Jurkat, Clone E6-1 (cell line): ENCODE measurements at regions not wholly inside any gene's neighbourhood (a gene's known extent, or its start where the extent isn't known, plus 50 kb on each side); places are given as distances from the start of the nearest gene placed in this dataset.
"Not testable (repeated sequence)": the region's sequence is repeated elsewhere in the genome, so short reads cannot be mapped to it uniquely, and the experiment has no call there.

ENCODE experiments used
- DNase-seq: peaks from one replicate; pipeline ENCODE4 v3.0.0-alpha.2; 2011; ENCODE audit warnings: low read depth, low spot score
- H3K4me3 ChIP-seq: 2 replicates; pipeline ENCODE4 v1.5.1; 2011; ENCODE audit warnings: mild to moderate bottlenecking, low read length, control low read depth, moderate library complexity

DNA sequence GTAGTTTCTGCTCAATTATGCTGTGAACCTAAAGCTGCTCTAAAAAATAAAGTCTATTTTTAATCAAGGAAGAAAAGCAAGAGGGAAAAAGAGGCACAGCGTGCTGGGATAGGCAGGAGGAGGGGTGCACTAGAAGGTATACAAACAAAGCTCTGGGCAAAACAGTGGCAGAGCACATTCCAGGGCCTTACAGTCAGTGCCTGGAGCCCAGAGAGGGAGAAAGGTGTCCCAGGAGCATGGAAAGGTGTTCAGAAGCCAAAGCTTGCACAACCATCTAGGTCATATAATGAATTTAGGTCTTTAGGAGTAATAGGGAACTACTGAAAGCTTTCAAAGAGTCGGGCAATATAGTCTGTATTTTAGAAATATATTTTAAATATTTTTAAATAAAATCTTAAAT is 163.6 kb upstream of the PALMD start:
- DNase-seq = no peak
- H3K4me3 ChIP-seq = no peak overlapping the region

DNA sequence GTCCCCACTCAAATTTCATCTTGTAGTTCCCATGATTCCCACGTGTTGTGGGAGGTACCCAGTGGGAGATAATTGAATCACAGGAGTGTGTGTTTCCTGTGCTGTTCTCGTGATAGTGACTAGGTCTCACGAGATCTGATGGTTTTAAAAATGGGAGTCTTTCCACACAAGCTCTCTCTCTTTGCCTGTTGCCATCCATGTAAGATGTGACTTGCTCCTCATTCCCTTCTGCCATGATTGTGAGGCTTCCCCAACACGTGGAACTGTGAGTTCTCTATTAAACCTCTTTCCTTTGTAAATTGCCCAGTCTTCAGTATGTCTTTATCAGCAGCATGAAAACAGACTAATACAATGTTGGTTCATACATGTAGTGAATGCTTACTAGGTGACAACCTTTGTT is 163.2 kb upstream of the PALMD start:
- no peak overlapping the region for H3K4me3 ChIP-seq

DNA sequence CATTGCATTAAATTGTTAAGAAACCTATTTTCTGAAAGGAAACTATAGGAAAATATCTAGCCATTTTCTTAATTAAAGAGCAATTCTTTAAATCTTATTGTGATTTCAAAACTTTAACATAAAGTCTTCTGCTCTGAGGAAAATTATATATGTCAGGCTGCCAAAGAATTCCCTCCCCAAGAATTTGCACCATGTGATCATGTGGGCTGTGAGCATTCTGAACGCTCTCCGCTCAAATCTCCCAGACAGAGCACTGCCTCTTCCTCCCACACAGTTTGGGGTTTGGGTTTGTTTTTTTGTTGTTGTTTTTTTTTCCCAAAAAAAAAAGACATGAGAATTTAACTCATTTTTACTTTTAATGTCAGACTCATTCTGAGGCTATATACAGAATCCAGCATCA is 155.9 kb upstream of the PALMD start:
- DNase-seq = no peak
- no peak overlapping the region for H3K4me3 ChIP-seq

More for the DNA sequence above, 163.2 kb upstream of the PALMD start:
- DNase-seq = no peak

DNA sequence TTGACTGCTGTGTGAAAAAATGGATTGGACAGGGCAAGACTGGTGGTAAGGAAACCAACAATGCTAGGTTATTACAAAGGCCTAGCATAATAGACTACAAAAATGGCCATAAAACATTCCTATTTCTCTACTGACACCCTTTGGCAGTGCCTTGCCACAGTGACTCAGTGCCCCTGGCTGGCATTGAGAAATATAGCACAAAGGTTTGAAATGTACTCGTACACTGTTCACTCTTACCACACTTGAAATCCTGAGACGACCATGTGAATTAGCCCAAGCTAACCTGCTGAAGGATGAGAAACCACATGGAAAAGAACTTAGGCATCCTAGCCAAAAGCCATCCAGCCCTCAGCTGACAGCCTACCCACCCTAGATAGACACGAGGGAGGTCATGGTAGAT is 149.8 kb upstream of the PALMD start:
- DNase-seq = no peak
- H3K4me3 ChIP-seq = no peak overlapping the region

DNA sequence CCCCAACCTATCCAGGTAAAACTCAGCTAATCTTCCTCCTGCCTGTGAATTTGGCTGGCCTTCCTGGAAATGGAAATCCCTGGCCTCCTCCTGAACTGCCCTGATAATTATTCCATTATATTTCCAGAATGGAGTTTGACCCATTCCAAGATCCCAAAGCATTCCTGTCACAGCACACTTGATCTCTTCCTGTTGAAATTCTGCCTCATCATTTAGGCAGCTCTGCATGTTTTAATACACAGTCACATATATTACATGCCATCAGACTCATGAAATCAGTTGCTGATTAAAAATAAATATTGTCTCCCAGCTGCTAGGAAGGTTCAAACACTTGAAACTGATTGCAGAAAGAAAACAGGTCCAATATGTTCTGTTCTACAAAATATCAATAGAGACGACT is 148.2 kb upstream of the PALMD start:
- no peak for DNase-seq
- no peak overlapping the region for H3K4me3 ChIP-seq

DNA sequence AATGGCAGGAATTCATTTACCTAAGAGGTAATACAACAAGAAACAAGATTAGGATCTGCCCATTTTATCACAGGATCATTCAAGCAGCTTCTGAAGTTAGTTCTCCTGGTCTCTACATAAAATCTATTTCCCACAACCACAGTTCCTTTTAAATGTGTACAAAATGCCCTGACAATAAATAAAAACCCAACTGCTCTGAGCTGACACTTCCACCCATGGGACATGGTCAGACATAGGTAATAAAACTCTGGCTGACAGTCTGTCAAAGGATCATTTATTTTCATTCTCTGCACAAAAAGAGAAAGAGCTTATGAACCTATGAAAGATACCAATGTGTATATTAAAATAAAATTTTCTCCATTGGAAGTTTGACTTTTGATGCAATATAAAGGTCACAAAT is 145.4 kb upstream of the PALMD start:
- H3K4me3 ChIP-seq = no peak overlapping the region
- DNase-seq = no peak

DNA sequence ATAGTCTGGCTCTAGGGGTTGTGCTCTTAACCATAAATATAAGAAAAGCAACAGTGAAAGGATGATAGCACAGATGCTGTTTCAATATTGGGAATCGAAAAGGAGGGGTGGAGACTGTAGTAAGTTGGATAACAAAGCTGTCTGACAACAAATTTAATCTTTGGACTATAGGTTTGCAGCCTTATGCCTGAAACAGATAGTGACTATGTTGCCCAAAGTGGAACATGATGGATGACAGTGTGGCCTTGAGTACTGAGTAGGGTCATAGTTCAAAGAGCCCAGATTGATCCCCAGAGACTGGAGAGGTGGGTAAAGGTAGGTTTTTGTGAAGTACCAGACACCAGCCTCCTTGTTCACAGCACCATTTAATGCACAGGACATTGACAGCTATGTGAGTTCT is 144.0 kb upstream of the PALMD start:
- H3K4me3 ChIP-seq = no peak overlapping the region
- no peak for DNase-seq

DNA sequence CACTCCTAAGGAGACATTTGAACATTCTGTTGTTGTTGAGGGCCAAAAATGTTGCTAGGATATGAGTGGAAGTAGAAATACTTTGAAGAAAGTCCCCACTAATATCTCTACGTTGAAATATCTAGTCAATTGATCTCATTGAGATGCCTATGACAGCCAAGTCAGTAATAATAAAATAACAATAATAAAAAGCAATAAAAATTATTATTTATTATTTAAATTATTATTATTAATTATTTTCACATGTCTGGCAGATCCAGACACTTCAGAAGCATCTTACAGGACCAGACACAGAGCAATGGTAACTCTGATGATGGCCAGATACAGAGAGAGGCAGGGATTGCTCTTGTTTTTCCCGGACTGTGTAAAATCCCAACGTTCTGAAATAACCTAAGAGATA is 143.5 kb upstream of the PALMD start:
- no peak overlapping the region for H3K4me3 ChIP-seq
- DNase-seq = no peak

DNA sequence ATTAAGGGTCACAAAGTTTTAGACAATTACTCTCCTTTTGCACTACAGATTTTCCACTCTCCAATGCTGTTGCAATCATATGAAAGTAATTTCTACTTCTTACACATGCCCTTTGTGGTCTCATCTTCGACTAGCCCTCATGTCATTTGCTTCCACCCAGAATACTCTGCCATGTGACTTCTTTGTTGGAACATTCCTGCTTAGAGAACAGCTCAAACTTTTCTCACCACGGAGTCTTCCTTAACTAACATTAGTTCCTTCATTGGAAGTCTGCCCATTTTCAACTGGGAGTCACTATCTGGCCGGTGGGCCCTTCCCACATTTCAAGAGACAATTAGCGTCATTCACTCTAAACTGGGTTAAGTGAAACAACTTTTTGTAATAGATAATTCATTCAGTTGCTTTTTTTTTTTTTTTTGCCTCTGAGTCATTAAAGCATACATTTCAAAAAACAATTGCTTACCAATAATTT is 142.6 kb upstream of the PALMD start:
- no peak for DNase-seq
- H3K4me3 ChIP-seq = no peak overlapping the region

DNA sequence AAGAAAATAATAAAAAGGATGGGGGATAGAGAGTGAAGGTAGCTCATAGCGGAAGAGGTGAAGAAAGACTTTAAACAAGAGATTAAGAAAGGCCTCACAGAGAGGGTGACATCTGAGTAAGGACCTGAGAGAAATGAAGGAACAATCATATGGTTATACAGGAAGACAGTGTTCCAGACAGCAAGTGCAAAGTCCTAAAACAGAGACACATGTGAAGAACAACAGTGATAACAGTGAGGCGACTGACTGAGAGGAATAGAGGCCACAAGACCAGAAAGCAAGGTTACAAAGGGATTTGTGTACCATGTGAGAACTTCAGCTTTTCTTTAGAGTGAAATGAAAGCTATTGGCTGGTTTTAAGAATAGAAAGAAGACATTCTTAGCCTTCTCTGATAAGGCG is 141.6 kb upstream of the PALMD start:
- H3K4me3 ChIP-seq = no peak overlapping the region
- no peak for DNase-seq

DNA sequence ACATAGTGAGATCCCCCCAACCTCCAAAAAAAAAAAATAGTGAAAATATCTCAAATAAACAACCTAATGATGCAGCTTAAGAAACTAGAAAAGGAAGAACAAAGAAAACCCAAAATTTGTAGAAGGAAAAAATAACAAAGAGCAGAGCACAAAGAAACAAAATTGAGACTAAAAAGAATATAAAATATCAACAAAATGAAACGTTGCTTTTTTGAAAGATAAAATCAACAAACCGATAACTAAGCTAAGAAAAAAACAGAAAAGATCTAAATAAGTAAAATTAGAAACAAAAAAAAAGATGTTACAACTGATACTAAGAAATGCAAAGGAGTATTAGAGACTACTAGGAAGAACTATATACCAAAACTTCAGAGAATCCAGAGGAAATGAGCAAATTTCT is 139.3 kb upstream of the PALMD start:
- no peak for DNase-seq

DNA sequence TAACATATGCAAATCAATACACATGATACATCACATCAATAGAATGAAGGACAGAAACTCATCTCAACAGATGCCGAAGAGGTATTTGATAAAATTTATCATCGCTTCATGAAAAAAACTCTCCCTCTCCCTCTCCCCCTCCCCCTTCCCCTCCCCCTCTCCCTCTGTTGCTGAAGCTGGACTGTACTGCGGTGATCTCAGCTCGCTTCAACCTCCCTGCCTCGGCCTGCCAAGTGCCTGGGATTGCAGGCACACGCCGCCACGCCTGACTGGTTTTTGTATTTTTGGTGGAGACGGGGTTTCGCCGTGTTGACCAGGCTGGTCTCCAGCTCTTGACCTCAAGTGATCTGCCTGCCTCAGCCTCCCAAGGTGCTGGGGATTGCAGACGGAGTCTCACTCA is 138.5 kb upstream of the PALMD start:
- not testable (repeated sequence) for DNase-seq

More for the DNA sequence above, 139.3 kb upstream of the PALMD start:
- no peak overlapping the region for H3K4me3 ChIP-seq

DNA sequence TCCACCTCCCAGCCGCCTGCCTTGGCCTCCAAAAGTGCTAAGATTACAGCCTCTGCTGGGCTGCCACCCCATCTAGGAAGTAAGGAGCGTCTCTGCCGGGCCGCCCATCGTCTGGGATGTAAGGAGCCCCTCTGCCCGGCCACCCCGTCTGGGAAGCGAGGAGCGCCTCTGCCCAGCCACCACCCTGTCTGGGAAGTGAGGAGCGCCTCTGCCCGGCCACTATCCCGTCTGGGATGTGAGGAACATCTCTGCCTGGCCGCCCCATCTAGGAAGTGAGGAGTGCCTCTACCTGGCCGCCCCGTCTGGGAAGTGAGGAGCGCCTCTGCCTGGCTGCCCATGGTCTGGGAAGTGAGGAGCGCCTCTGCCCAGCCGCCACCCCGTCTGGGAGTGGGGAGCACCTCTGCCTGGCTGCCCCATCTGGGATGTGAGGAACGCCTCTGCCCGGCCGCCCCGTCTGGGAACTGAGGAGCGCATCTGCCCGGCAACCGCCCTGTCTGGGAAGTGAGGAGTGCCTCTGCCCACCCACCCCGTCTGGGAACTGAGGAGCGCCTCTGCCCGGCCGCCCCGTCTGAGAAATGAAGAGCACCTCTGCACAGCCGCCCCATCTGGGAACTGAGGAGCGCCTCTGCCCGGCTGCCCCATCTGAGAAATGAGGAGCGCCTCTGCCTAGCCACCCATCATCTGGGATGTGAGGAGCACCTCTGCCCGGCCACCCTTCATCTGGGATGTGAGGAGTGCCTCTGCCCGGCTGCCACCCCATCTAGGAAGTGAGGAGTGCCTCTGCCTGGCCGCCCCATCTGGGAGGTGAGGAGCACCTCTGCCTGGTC is 137.8 kb upstream of the PALMD start:
- no peak overlapping the region for H3K4me3 ChIP-seq
- no peak for DNase-seq

More for the DNA sequence above, 138.5 kb upstream of the PALMD start:
- H3K4me3 ChIP-seq = not testable (repeated sequence)

DNA sequence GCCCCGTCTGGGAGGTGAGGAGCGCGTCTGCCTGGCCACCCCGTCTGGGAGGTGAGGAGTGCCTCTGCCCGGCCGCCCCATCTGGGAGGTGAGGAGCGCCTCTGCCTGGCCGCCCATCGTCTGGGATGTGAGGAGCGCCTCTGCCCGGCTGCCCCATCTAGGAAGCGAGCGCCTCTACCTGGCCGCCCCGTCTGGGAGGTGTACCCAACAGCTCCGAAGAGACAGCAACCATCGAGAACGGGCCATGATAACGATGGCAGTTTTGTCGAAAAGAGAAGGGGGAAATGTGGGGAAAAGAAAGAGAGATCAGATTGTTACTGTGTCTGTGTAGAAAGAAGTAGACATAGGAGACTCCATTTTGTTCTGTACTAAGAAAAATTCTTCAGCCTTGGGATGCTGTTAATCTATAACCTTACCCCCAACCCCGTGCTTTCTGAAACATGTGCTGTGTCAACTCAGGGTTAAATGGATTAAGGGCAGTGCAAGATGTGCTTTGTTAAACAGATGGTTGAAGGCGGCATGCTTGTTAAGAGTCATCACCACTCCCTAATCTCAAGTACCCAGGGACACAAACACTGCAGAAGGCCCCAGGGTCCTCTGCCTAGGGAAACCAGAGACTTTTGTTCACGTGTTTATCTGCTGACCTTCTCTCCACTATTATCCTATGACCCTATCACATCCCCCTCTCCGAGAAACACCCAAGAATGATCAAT is 137.0 kb upstream of the PALMD start:
- not testable (repeated sequence) for H3K4me3 ChIP-seq, DNase-seq

DNA sequence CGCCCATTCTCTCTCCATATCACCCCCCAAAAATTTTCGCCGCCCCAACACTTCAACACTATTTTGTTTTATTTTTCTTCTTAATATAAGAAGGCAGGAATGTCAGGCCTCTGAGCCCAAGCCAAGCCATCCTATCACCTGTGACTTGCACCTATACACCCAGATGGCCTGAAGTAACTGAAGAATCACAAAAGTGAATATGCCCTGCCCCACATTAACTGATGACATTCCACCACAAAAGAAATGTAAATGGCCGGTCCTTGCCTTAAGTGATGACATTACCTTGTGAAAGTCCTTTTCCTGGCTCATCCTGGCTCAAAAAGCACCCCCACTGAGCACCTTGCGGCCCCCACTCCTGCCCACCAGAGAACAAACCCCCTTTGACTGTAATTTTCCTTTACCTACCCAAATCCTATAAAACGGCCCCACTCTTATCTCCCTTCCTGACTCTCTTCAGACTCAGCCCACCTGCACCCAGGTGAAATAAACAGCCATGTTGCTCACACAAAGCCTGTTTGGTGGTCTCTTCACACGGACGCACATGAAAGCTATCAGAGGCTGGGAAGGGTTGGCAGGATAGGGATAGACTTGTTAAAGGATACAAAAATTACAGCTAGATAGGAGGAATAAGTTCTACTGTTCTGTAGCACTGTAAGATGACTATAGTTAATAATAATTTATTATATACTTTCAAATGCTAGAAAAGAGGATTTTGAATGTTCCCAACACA is 130.9 kb upstream of the PALMD start:
- H3K4me3 ChIP-seq, DNase-seq: not testable (repeated sequence)

DNA sequence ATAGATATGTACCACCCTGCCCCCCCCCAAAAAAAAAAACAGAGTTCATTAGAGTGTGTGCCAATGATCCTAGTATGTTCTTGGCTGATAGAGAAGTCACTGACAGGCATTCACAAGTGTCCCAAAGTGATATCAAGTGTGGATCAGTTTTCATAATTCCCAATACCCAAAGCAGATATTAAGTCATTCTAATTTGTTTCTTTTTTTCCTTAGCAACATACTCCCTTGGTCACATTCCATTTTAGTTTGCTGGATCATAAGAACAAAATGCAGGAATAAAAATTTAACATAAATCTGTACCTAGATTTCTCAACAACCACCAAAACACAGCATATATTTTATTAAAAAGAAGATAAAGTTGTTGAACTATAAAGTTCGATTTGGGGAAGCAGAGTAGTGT is 129.8 kb upstream of the PALMD start:
- DNase-seq = no peak
- no peak overlapping the region for H3K4me3 ChIP-seq

DNA sequence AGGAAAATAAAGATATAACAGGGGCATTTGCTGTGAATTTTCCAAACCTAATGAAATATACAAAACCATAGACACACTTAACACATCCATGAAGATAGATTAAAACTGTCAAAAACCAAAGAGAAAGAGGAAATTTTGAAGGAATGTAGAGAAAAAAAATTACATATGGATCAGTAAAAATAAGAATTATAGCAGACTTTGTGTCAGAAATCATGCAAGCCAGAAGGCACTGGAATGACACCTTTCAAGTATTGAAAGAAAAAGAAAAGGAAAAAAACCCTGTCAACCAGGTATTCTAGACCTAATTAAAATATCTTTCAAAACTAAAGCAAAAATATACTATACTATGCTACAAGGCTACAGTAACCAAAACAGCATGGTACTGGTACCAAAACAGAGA is 125.8 kb upstream of the PALMD start:
- no peak overlapping the region for H3K4me3 ChIP-seq

DNA sequence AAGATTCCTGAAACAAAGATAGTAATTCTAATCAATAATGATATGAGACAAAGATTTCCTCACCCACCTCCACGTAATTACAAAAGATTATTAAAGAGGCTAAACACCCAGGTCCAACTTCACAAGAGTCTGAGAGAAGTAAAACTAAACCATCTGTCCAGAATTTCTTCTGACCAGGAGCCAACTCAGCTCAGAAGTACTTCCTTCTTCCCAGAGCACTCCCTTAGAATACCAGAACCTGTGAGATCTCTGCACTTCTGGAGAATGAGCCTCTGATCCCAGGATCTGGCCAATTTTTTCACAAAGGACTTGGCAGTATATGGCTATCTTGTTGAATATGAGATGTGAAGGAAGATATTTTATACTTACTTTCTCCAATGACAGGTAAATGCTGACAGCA is 120.6 kb upstream of the PALMD start:
- no peak overlapping the region for H3K4me3 ChIP-seq
- DNase-seq = no peak

More for the DNA sequence above, 125.8 kb upstream of the PALMD start:
- DNase-seq = no peak

DNA sequence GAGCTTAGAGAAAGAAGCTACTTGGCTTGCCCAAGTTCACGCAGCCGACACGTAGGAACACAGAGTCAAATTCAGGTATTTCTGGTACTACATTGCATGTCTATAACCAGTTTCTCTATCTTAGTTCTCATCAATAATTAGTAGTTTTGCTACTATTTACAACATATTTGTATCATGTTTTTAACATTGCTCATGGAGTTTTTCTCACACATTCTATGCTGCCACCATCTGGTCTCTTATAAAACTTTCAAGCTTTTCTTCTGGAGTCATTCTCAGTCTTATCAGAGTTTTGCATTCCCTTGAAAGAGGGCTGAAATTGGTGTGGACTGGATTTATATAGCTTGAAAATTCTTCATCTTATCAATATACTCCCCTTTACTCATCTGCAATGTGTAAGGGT is 118.8 kb upstream of the PALMD start:
- H3K4me3 ChIP-seq = no peak overlapping the region
- no peak for DNase-seq

DNA sequence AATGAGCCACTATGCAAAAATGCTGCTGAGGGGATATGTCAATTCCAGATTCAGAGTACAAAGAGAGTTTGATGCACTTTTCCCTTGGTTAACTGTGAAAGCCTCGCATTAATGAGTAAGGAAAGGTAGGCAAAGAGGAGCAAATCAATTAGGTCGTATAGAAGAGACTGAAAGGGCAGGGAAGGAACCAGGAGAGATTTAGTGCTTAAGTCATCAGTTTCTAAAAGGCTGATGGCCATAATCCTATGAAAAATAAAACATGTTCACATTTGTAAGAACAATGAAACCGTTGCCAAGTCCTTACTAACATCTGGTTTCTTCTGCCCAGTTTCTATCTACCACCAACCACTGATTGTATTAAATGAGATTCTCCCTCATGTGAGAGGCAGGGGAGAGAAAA is 118.4 kb upstream of the PALMD start:
- no peak for DNase-seq
- H3K4me3 ChIP-seq = no peak overlapping the region
